Heart left ventricle (tissue), 13 donors: ENCODE measurements at regions not wholly inside any gene's neighbourhood (a gene's known extent, or its start where the extent isn't known, plus 50 kb on each side); places are given as distances from the start of the nearest gene placed in this dataset.

Experiments used
- POLR2A ChIP-seq, 2 donors: fragments of 450-650 bp; IDR thresholded peaks; one replicate each; pipeline ENCODE4 v1.6.1; 2017; ENCODE audit warnings: antibody characterized with exemption in 2 of 2, mild to moderate bottlenecking in 2 of 2, moderate library complexity in 2 of 2
- TF ChIP-seq, protein P1 (sequence below), 12 donors: fragments of 200-600 bp; sonication (generic) in 4 of 12; IDR thresholded peaks; one replicate each; pipeline versions ENCODE4 v1.5.0 to v1.8.0; 2018 to 2022; ENCODE audit warnings: antibody characterized with exemption in 12 of 12, mild to moderate bottlenecking in 5 of 12
- donor health status: ischemic (EF 13 %, LVEDD 7.1; RV severe dilation, severe dysfunction).
- donor health status: DM: no; HTN: yes; CAD: no.
- donor health status: DM: no; HTN: no; CAD: no.
- donor health status: ischemic (EF 25% LVEDD 6.9; RV normal size, moderate dysfunction).
- donor health status: ischemic (EF 25% LVEDD 5.7; RV mildly dilated, moderate dysfunction).
- donor health status: ischemic (EF 35%, LVEDD 5.7; RV mildly dilated, moderate dysfunction).
- donor health status: nonischemic (EF 11% LVEDD 7.7; RV severe dilation, severe dysfunction).
- donor health status: DM: yes; HTN: yes; CAD: no.
- donor health status: PGD.
- donor health status: ischemic (EF 29% LVEDD 5.4; RV normal size, mild dysfunction).
- donor health status: nonischemic (EF 23%, LVEDD 6.1; RV moderate dilation, normal function).

DNA sequence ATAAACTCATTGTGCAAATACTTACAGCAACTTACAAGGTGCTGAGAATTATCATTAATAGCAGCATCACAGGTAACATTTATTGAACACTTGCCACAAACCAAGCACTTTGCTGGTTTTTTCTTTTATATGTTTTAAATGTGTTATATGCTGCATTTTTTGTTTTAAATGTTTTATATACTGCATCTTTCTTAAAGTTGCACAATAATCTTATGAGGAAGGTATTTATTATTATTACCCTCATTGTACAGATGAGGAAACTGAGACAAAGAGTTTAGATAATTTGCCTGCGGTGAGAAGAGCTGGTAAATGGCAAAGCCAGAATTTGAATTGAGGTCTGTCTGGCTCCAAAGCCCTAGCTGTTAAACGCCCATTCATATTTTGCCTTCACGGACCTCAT lies 52.2 kb upstream of the RIOK3 start:
- TF ChIP-seq, protein P1, sequence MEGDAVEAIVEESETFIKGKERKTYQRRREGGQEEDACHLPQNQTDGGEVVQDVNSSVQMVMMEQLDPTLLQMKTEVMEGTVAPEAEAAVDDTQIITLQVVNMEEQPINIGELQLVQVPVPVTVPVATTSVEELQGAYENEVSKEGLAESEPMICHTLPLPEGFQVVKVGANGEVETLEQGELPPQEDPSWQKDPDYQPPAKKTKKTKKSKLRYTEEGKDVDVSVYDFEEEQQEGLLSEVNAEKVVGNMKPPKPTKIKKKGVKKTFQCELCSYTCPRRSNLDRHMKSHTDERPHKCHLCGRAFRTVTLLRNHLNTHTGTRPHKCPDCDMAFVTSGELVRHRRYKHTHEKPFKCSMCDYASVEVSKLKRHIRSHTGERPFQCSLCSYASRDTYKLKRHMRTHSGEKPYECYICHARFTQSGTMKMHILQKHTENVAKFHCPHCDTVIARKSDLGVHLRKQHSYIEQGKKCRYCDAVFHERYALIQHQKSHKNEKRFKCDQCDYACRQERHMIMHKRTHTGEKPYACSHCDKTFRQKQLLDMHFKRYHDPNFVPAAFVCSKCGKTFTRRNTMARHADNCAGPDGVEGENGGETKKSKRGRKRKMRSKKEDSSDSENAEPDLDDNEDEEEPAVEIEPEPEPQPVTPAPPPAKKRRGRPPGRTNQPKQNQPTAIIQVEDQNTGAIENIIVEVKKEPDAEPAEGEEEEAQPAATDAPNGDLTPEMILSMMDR (IDR thresholded peaks at IDR 0.05), result no peak
- TF ChIP-seq POLR2A (IDR thresholded peaks at IDR 0.05), result no peak
